ENCODE measurements at regions not wholly inside any gene's neighbourhood (a gene's known extent, or its start where the extent isn't known, plus 50 kb on each side); places are given as distances from the start of the nearest gene placed in this dataset.

- peak overlapping the region; percentile 1; the same call in 1 of the 2 replicates for H2AFZ ChIP-seq
- peaks cover 3% of the 10 kb centered on the region for H3K27me3 Mint-ChIP-seq (ENCODE audit: insufficient read depth, low read depth, poor library complexity)
- ATAC-seq (peak; percentile 92), DNase-seq (ENCODE audit: low spot score) (peak; percentile 42)
- TF ChIP-seq NANOG (IDR thresholded peaks at IDR 0.05; ENCODE audit: borderline replicate concordance): no peak
- peak; percentile 92 for TF ChIP-seq ZNF462 (CRISPR knock-in tag; IDR thresholded peaks at IDR 0.05)
- H3K4me1 Mint-ChIP-seq: peaks cover 9% of the 10 kb centered on the region
- no peaks in the 10 kb centered on the region for H3F3A ChIP-seq (replicated peaks; ENCODE audit: low read depth)
- no peaks in the 10 kb centered on the region for H4K20me1 ChIP-seq (replicated peaks; ENCODE audit: insufficient read depth)
- H3K36me3 ChIP-seq (ENCODE audit: insufficient read depth): no peaks in the 10 kb centered on the region
- no peaks in the 10 kb centered on the region for H3K27me3 ChIP-seq (ENCODE audit: insufficient read depth)
- no peaks in the 10 kb centered on the region for H3K79me2 ChIP-seq (replicated peaks; ENCODE audit: insufficient read depth)
- H3K4me3 Mint-ChIP-seq: no peak overlapping the region
- no peaks in the 10 kb centered on the region for H3K9me3 Mint-ChIP-seq
- H3K9me2 ChIP-seq (ENCODE audit: insufficient read depth): peaks cover 13% of the 10 kb centered on the region; the same call in 1 of the 2 replicates
- H3K27ac ChIP-seq (ENCODE audit: low read depth): no peak overlapping the region
- no peaks in the 10 kb centered on the region for H3K4me1 ChIP-seq (ENCODE audit: insufficient read depth)
- no peak overlapping the region for H3K4me3 ChIP-seq
- H3K4me2 ChIP-seq: no peak overlapping the region
- no peaks in the 10 kb centered on the region for H3K36me3 Mint-ChIP-seq (ENCODE audit: low read depth)
- H3K27ac Mint-ChIP-seq: peak overlapping the region; percentile 57; the same call in 1 of the 2 replicates
These were observed 101.1 kb upstream of the TAB2 start for GRCh38 chr6:149216459-149216858.

GRCh38 chr6:149217466-149217888, 100.0 kb upstream of the TAB2 start:
- Mint-ChIP-seq H3K4me1 (peaks cover 9% of the 10 kb centered on the region), H3K36me3 (ENCODE audit: low read depth) (no peaks in the 10 kb centered on the region), H3K27me3 (ENCODE audit: insufficient read depth, low read depth, poor library complexity) (peaks cover 3% of the 10 kb centered on the region), H3K4me3 (no peak overlapping the region), H3K27ac (no peak overlapping the region), H3K9me3 (no peaks in the 10 kb centered on the region)
- H2AFZ ChIP-seq: peak overlapping the region; percentile 1; the same call in 1 of the 2 replicates
- no peaks in the 10 kb centered on the region for H3K36me3 ChIP-seq (ENCODE audit: insufficient read depth)
- H3F3A ChIP-seq (replicated peaks; ENCODE audit: low read depth): no peaks in the 10 kb centered on the region
- TF ChIP-seq ETS1 (IDR thresholded peaks at IDR 0.05) (0 out of 2 replicates have a peak, but pooled peaks have one; percentile 18), POLR2AphosphoS5 (IDR thresholded peaks at IDR 0.05; ENCODE audit: low read depth) (no peak), NANOG (IDR thresholded peaks at IDR 0.05; ENCODE audit: borderline replicate concordance) (no peak)
- no peak overlapping the region for H3K27ac ChIP-seq (ENCODE audit: low read depth)
- H3K9me2 ChIP-seq (ENCODE audit: insufficient read depth): peaks cover 7% of the 10 kb centered on the region; the same call in 1 of the 2 replicates
- H3K79me2 ChIP-seq (replicated peaks; ENCODE audit: insufficient read depth): no peaks in the 10 kb centered on the region
- H3K4me2 ChIP-seq: no peak overlapping the region
- DNase-seq (ENCODE audit: low spot score): no peak
- no peaks in the 10 kb centered on the region for H4K20me1 ChIP-seq (replicated peaks; ENCODE audit: insufficient read depth)
- H3K27me3 ChIP-seq (ENCODE audit: insufficient read depth): no peaks in the 10 kb centered on the region
- peak; percentile 51 for ATAC-seq
- H3K4me1 ChIP-seq (ENCODE audit: insufficient read depth): no peaks in the 10 kb centered on the region
- H3K4me3 ChIP-seq: no peak overlapping the region
